Astrocyte of the cerebellum (primary cell): ENCODE measurements at regions not wholly inside any gene's neighbourhood (a gene's known extent, or its start where the extent isn't known, plus 50 kb on each side); places are given as distances from the start of the nearest gene placed in this dataset.

Experiments
- DNase-seq: peaks from one replicate; pipeline ENCODE4 v3.0.0-alpha.2; 2011; ENCODE audit warnings: low read depth
- H3K4me3 ChIP-seq: 2 replicates; pipeline ENCODE4 v1.5.1; 2011; ENCODE audit warnings: mild to moderate bottlenecking, low read depth, low read length, moderate library complexity
- CTCF ChIP-seq: IDR thresholded peaks from 2 replicates; pipeline ENCODE4 v1.5.1; 2012; ENCODE audit warnings: low read length, low read depth, moderate library complexity, mild to moderate bottlenecking; ENCODE audit errors: missing control alignments
- in situ Hi-C: cut with HindIII; loops from 2 replicates; pipeline ENCODE4 v1.10.0; 2017; ENCODE audit warnings: low sequenced_read_pairs

GRCh38 chr18:38526922-38527321, 961.3 kb upstream of the CELF4 start:
- in situ Hi-C loops = no loop called here
- no peak for TF ChIP-seq CTCF
- DNase-seq = no peak
- H3K4me3 ChIP-seq = no peak overlapping the region

- no peak for TF ChIP-seq CTCF
- in situ Hi-C loops = no loop called here
- DNase-seq = no peak
- H3K4me3 ChIP-seq = no peak overlapping the region
These were observed 959.4 kb upstream of the CELF4 start for GRCh38 chr18:38525039-38525438.

GRCh38 chr18:38520786-38521185, 955.2 kb upstream of the CELF4 start:
- no peak for TF ChIP-seq CTCF
- in situ Hi-C loops = no loop called here
- no peak overlapping the region for H3K4me3 ChIP-seq
- DNase-seq = no peak

GRCh38 chr18:38502539-38502938, 936.9 kb upstream of the CELF4 start:
- H3K4me3 ChIP-seq = no peak overlapping the region
- no peak for TF ChIP-seq CTCF
- in situ Hi-C loops = no loop called here
- no peak for DNase-seq

- no peak overlapping the region for H3K4me3 ChIP-seq
- TF ChIP-seq CTCF = no peak
- in situ Hi-C loops = no loop called here
- DNase-seq = no peak
These were observed 931.7 kb upstream of the CELF4 start for GRCh38 chr18:38497266-38497665.

- H3K4me3 ChIP-seq = no peak overlapping the region
- TF ChIP-seq CTCF = no peak
- no peak for DNase-seq
- in situ Hi-C loops = no loop called here
These were observed 930.7 kb upstream of the CELF4 start for GRCh38 chr18:38496222-38496793.

- no peak for TF ChIP-seq CTCF
- H3K4me3 ChIP-seq = no peak overlapping the region
- DNase-seq = peak; percentile 1
- in situ Hi-C loops = no loop called here
These were observed 928.5 kb upstream of the CELF4 start for GRCh38 chr18:38494065-38494464.
